Naive thymus-derived CD4-positive, alpha-beta T cell (primary cell): ENCODE measurements at regions not wholly inside any gene's neighbourhood (a gene's known extent, or its start where the extent isn't known, plus 50 kb on each side); places are given as distances from the start of the nearest gene placed in this dataset.

ENCODE experiments used
- ATAC-seq: fragments of 150-1000 bp; cut with Tn5 transposase; 2 replicates; pipeline ENCODE4 v1.10.0; 2021; ENCODE audit warnings: mild to moderate bottlenecking, moderate library complexity
- CTCF ChIA-PET: fragments of 350-600 bp; sonication (Branson Sonifier 250); formaldehyde crosslinking; loops from one replicate; lab custom pipeline; 2021; ENCODE audit warnings: antibody characterized with exemption; lab: Charles Lee
- POLR2A ChIA-PET: fragments of 350-600 bp; sonication (Branson Sonifier 250); formaldehyde crosslinking; loops from one replicate; lab custom pipeline; 2021; ENCODE audit warnings: antibody characterized with exemption, inconsistent platforms; lab: Charles Lee
- DNase-seq, 9 donors: peaks; one replicate each; pipeline versions ENCODE4 v3.0.0 to v3.0.0-alpha.2; 2020 to 2022; ENCODE audit warnings: mixed read lengths in 1 of 9
- H3K27ac ChIP-seq: one replicate; pipeline ENCODE4 v1.7.0; 2013; ENCODE audit warnings: mild to moderate bottlenecking, low read depth, low read length, moderate library complexity
- H3K27me3 ChIP-seq, 2 donors: one replicate each; pipeline ENCODE4 v1.7.0; 2013; ENCODE audit warnings: low read length in 2 of 2, mild to moderate bottlenecking in 2 of 2, moderate library complexity in 2 of 2; ENCODE audit not compliant: control insufficient read depth in 2 of 2, insufficient read depth in 2 of 2
- H3K36me3 ChIP-seq, 3 experiments: 1 replicate in 2 of 3; 2 replicates in 1 of 3; pipeline ENCODE4 v1.7.0; 2013; ENCODE audit warnings: low read length in 3 of 3, mild to moderate bottlenecking in 3 of 3, moderate library complexity in 1 of 3; ENCODE audit not compliant: insufficient read depth in 3 of 3, control insufficient read depth in 2 of 3
- H3K4me1 ChIP-seq, 2 donors: one replicate each; pipeline ENCODE4 v1.7.0; 2013; ENCODE audit warnings: low read length in 2 of 2, mild to moderate bottlenecking in 2 of 2, moderate library complexity in 1 of 2; ENCODE audit not compliant: control insufficient read depth in 2 of 2, insufficient read depth in 2 of 2
- H3K4me3 ChIP-seq: 2 replicates; pipeline ENCODE4 v1.7.0; 2013; ENCODE audit warnings: mild to moderate bottlenecking, low read length
- H3K9me3 ChIP-seq, 3 experiments: 1 replicate in 2 of 3; 2 replicates in 1 of 3; pipeline ENCODE4 v1.7.0; 2013; ENCODE audit warnings: low read length in 3 of 3; ENCODE audit not compliant: control insufficient read depth in 2 of 3
- H3K27ac Mint-ChIP-seq, 9 donors: one replicate each; pipeline ENCODE4 v1.8.0; 2020 to 2022; ENCODE audit warnings: mixed read lengths in 9 of 9, mild to moderate bottlenecking in 8 of 9, moderate library complexity in 5 of 9, inconsistent platforms in 2 of 9
- H3K27me3 Mint-ChIP-seq, 5 donors: one replicate each; pipeline ENCODE4 v1.8.0; 2021 to 2022; ENCODE audit warnings: mixed read lengths in 5 of 5, mild to moderate bottlenecking in 1 of 5
- H3K36me3 Mint-ChIP-seq, 5 donors: one replicate each; pipeline ENCODE4 v1.8.0; 2020 to 2022; ENCODE audit warnings: mixed read lengths in 5 of 5, mild to moderate bottlenecking in 3 of 5, inconsistent platforms in 1 of 5
- H3K4me1 Mint-ChIP-seq, 7 donors: one replicate each; pipeline ENCODE4 v1.8.0; 2020 to 2022; ENCODE audit warnings: mixed read lengths in 7 of 7, mild to moderate bottlenecking in 3 of 7, inconsistent platforms in 1 of 7
- H3K4me3 Mint-ChIP-seq, 10 donors: one replicate each; pipeline ENCODE4 v1.8.0; 2020 to 2022; ENCODE audit warnings: mild to moderate bottlenecking in 10 of 10, mixed read lengths in 10 of 10, moderate library complexity in 6 of 10, inconsistent platforms in 2 of 10
- H3K9me3 Mint-ChIP-seq, 11 donors: one replicate each; pipeline ENCODE4 v1.8.0; 2020 to 2022; ENCODE audit warnings: mixed read lengths in 11 of 11, mild to moderate bottlenecking in 4 of 11, inconsistent platforms in 1 of 11, moderate library complexity in 1 of 11
- intact Hi-C, 2 donors: fragments of 100-400 bp; cut with micrococcal nuclease; formaldehyde crosslinking; loops; one replicate each; pipeline ENCODE4 v1.15.1; 2023

DNA sequence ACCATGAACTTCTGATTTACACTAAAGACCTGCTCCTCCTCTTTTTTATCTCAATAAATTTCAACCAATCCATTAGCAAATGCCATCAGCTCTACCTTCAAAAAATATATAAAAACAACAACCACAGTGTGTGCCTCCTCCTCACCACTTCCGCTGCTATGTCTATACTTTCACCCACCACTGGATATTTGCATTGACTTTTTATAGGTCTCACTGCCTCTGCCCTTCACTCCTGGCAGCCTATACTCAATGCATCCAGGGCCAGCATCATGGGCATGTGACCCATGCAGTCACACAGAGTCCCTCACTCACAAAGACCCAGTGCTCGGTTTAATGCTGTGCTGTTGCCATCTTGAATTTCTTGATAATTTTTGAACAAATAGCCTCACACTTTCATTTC is 53.5 kb upstream of the CCDC54 start:
- no peaks in the 10 kb centered on the region for H3K9me3 Mint-ChIP-seq
- no peaks in the 10 kb centered on the region for H3K4me1 Mint-ChIP-seq
- H3K36me3 Mint-ChIP-seq = no peaks in the 10 kb centered on the region
- H3K36me3 ChIP-seq = no peaks in the 10 kb centered on the region
- ChIA-PET CTCF (no interaction called here), POLR2A (no interaction called here)
- no peaks in the 10 kb centered on the region for H3K4me1 ChIP-seq
- H3K9me3 ChIP-seq = no peaks in the 10 kb centered on the region
- peaks cover 0 to 12% (median 0%) of the 10 kb centered on the region in 5 donors for H3K27me3 Mint-ChIP-seq
- no peaks in the 10 kb centered on the region for H3K27me3 ChIP-seq
- no peak overlapping the region for H3K4me3 Mint-ChIP-seq
- no peak for ATAC-seq
- DNase-seq = no peak
- H3K27ac Mint-ChIP-seq = no peak overlapping the region
- H3K27ac ChIP-seq = no peak overlapping the region
- H3K4me3 ChIP-seq = no peak overlapping the region
- intact Hi-C loops = no loop called here

DNA sequence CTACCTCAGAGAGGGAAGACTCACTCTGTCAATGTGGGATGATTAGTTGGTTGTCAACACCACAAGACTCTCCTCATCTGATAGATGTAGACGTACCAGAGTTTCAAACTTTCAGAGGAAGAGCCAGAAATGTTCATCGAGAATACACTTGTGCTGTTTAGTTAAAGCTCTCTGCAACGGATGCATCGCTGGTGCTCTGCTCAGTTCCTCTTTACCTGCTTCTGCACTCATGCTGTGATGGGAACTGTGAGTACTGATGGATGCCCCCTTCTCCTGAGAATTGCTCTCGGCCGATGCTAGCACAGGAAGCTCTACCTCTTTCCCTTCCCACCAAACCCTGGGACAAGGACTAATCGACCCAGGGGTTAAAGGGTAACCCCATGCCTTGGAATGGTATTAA is 51.8 kb upstream of the CCDC54 start:
- Mint-ChIP-seq H3K27ac (no peak overlapping the region), H3K36me3 (no peaks in the 10 kb centered on the region), H3K9me3 (peaks cover 0 to 1% (median 0%) of the 10 kb centered on the region in 11 donors), H3K4me1 (no peaks in the 10 kb centered on the region), H3K27me3 (peaks cover 0 to 12% (median 0%) of the 10 kb centered on the region in 5 donors), H3K4me3 (no peak overlapping the region)
- H3K36me3 ChIP-seq = no peaks in the 10 kb centered on the region
- intact Hi-C loops = no loop called here
- H3K9me3 ChIP-seq = no peaks in the 10 kb centered on the region
- H3K27me3 ChIP-seq = no peaks in the 10 kb centered on the region
- no peak for DNase-seq
- no peak overlapping the region for H3K4me3 ChIP-seq
- H3K27ac ChIP-seq = no peak overlapping the region
- no peaks in the 10 kb centered on the region for H3K4me1 ChIP-seq
- ATAC-seq = no peak
- POLR2A ChIA-PET = no interaction called here
- CTCF ChIA-PET = no interaction called here
